AG04450 (cell line): ENCODE measurements at regions not wholly inside any gene's neighbourhood (a gene's known extent, or its start where the extent isn't known, plus 50 kb on each side); places are given as distances from the start of the nearest gene placed in this dataset.

ENCODE experiments used
- CTCF ChIA-PET: fragments of 300-600, 350-600 bp; formaldehyde crosslinking; extraction: SDS; loops from one replicate; lab custom pipeline; 2022; ENCODE audit warnings: antibody characterized with exemption, inconsistent platforms; lab: Charles Lee
- POLR2A ChIA-PET: fragments of 350-600 bp; formaldehyde crosslinking; extraction: SDS; loops from one replicate; lab custom pipeline; 2021; ENCODE audit warnings: antibody characterized with exemption, inconsistent platforms; lab: Yijun Ruan, JAX
- DNase-seq: peaks from one replicate; pipeline ENCODE4 v3.0.0-alpha.2; 2011; ENCODE audit warnings: low read depth, low spot score
- H3K27ac ChIP-seq: one replicate; pipeline ENCODE4 v1.5.1; 2012; ENCODE audit warnings: low read depth, low read length, control low read depth
- H3K27me3 ChIP-seq: one replicate; pipeline ENCODE4 v1.6.0; 2012; ENCODE audit warnings: low read length; ENCODE audit not compliant: control insufficient read depth, insufficient read depth
- H3K4me3 ChIP-seq: 2 replicates; pipeline ENCODE4 v1.5.1; 2011; ENCODE audit warnings: mild to moderate bottlenecking, low read depth, low read length, control low read depth
- H3K9me3 ChIP-seq: 2 replicates; pipeline ENCODE4 v1.5.1; 2012; ENCODE audit warnings: low read length; ENCODE audit not compliant: control insufficient read depth, insufficient read depth
- CTCF ChIP-seq: IDR thresholded peaks from 2 replicates; pipeline ENCODE4 v1.5.1; 2011; ENCODE audit warnings: low read depth, low read length, control low read depth, inconsistent platforms

- DNase-seq, result no peak
- ChIA-PET CTCF (no interaction called here), POLR2A (no interaction called here)
- H3K27me3 ChIP-seq, result no peaks in the 10 kb centered on the region
- no peak overlapping the region for H3K4me3 ChIP-seq
- no peak for TF ChIP-seq CTCF
- H3K9me3 ChIP-seq, result 0 out of 2 replicates have a peak, but pooled peaks cover 2% of the 10 kb centered on the region
- no peak overlapping the region for H3K27ac ChIP-seq
These were observed 1058.4 kb upstream of the ACVR2A start for GRCh38 chr2:146786396-146786795.

- CTCF ChIA-PET, result no interaction called here
- POLR2A ChIA-PET, result no interaction called here
- no peak for TF ChIP-seq CTCF
- no peak for DNase-seq
- H3K27me3 ChIP-seq, result no peaks in the 10 kb centered on the region
- no peak overlapping the region for H3K4me3 ChIP-seq
- H3K9me3 ChIP-seq, result peaks cover 2% of the 10 kb centered on the region; the same call in 1 of the 2 replicates
- H3K27ac ChIP-seq, result no peak overlapping the region
These were observed 1059.7 kb upstream of the ACVR2A start for GRCh38 chr2:146785101-146785500.

GRCh38 chr2:146784602-146785001 is 1060.2 kb upstream of the ACVR2A start:
- no peak overlapping the region for H3K27ac ChIP-seq
- H3K27me3 ChIP-seq, result no peaks in the 10 kb centered on the region
- H3K4me3 ChIP-seq, result no peak overlapping the region
- DNase-seq, result no peak
- ChIA-PET CTCF (no interaction called here), POLR2A (no interaction called here)
- TF ChIP-seq CTCF, result no peak
- peaks cover 2% of the 10 kb centered on the region; the same call in 1 of the 2 replicates for H3K9me3 ChIP-seq

- ChIA-PET POLR2A (no interaction called here), CTCF (no interaction called here)
- no peak for DNase-seq
- TF ChIP-seq CTCF, result no peak
- H3K27ac ChIP-seq, result no peak overlapping the region
- no peaks in the 10 kb centered on the region for H3K27me3 ChIP-seq
- no peak overlapping the region for H3K4me3 ChIP-seq
- no peaks in the 10 kb centered on the region; the same call in 1 of the 2 replicates for H3K9me3 ChIP-seq
These were observed 1067.6 kb upstream of the ACVR2A start for GRCh38 chr2:146777181-146777580.

- H3K4me3 ChIP-seq, result no peak overlapping the region
- no peak overlapping the region for H3K27ac ChIP-seq
- no peaks in the 10 kb centered on the region for H3K27me3 ChIP-seq
- POLR2A ChIA-PET, result no interaction called here
- CTCF ChIA-PET, result no interaction called here
- DNase-seq, result no peak
- H3K9me3 ChIP-seq, result no peaks in the 10 kb centered on the region; the same call in 1 of the 2 replicates
- TF ChIP-seq CTCF, result no peak
These were observed 1068.2 kb upstream of the ACVR2A start for GRCh38 chr2:146776596-146776995.
